ENCODE measurements at regions not wholly inside any gene's neighbourhood (a gene's known extent, or its start where the extent isn't known, plus 50 kb on each side); places are given as distances from the start of the nearest gene placed in this dataset.

GRCh38 chr12:93031028-93031427 lies 101.9 kb upstream of the EEA1 start:
- no peak for TF ChIP-seq CTCF (IDR thresholded peaks at IDR 0.05)
- TF ChIP-seq POLR2A (IDR thresholded peaks at IDR 0.05) = no peak

Data from uterus (tissue), 2 donors.